ENCODE measurements at regions not wholly inside any gene's neighbourhood (a gene's known extent, or its start where the extent isn't known, plus 50 kb on each side); places are given as distances from the start of the nearest gene placed in this dataset.
A peak's percentile ranks its signal among the peaks of the same experiment; 100 is the strongest.

DNA sequence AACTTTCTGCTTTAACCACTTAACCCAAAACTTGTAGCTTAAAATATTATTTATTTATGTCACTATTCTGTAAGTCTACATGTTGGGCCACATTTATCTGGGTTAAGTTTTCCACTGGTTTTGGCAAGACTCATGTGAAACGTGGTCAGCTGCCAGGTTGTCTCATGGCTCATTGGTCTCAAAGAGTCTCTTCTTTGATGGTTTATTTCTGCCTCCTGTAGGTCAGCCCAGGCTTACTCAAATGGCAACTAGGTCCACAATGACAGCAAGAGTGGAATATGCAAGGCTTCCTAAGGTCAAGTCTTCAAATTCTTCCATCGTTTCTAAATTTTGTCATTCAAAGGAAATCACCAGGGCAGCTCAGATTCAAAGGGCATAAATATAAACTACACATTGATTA, 828.7 kb downstream of the PCDH7 start:
- no peak for DNase-seq

GRCh38 chr4:31549256-31549655, 829.1 kb downstream of the PCDH7 start:
- DNase-seq = no peak

- no peak for DNase-seq
These were observed 837.3 kb downstream of the PCDH7 start for GRCh38 chr4:31557437-31557836.

DNA sequence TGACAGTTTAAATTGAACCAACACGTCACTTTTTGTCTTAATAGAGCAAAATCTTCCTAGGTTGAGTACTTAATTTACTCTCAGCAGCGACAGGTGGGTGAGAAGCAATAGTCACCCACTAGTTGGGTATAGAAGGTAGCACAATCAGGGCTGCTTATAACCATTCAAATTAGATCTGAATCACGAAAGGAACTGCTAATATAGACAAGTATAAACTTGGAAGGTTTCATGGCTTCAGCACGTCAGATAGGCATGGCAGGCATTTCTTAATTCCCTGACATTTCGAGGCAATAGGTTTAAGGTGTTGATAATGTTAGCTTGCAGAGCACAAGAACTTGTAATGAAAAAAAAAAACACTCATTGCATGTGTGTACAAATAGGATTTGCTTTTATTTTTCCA, 853.4 kb downstream of the PCDH7 start:
- no peak for DNase-seq

GRCh38 chr4:31575504-31575903, 855.3 kb downstream of the PCDH7 start:
- DNase-seq = no peak

- no peak for DNase-seq
These were observed 860.7 kb downstream of the PCDH7 start for GRCh38 chr4:31580843-31581242.

DNA sequence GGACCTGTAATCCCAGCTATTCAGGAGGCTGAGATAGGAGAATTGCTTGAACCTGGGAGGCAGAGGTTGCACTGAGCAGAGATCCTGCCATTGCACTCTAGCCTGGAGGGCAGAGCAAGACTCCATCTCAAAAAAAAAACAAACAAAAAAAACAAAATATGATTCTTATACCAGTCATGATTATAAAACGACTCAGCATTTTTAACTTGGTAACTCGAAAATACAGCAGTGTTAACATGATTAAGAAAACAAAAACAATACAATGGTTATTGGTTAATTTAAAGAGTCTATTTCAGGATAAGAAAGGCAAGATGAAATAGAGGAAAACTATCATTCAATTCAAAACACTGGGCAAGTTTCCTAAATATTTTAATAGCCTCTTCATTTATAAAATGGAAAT, 865.3 kb downstream of the PCDH7 start:
- no peak for DNase-seq

GRCh38 chr4:31592293-31592692, 872.1 kb downstream of the PCDH7 start:
- no peak for DNase-seq

DNA sequence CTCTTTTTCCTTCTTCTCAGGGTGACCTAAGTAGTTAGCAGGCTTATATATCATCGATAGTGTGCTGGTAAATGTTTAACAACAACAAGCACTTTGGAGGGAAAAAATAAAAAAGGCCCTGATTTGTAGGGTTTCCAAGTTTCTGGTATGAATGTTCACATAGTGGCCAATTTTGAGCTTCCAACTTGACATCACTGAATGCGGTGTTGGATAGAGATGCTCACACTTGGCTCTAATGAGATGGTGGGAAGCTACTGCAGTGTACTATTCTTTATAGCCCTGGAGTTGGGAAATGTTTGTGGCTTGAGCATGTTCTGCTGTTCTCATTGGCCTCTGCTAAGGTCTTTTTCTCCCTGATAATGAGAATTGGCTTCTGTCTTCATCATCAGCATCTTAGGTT, 875.3 kb downstream of the PCDH7 start:
- DNase-seq = no peak

DNA sequence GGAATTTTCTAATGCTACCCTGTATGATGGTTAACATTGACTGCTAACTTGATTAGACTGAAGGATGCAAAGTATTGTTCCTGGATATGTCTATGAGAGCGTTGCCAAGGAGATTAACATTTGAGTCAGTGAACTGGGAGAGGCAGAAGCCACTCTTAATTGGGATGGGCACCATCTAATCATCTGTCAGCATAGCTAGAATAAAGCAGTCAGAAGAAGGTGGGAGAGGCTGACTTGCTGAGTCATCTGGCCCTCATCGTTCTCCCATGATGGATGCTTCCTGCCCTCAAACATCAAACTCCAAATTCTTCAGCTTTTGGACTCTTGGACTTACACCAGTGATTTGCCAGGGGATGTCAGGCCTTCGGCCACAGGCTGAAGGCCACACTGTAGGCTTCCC, 878.5 kb downstream of the PCDH7 start:
- no peak for DNase-seq

DNA sequence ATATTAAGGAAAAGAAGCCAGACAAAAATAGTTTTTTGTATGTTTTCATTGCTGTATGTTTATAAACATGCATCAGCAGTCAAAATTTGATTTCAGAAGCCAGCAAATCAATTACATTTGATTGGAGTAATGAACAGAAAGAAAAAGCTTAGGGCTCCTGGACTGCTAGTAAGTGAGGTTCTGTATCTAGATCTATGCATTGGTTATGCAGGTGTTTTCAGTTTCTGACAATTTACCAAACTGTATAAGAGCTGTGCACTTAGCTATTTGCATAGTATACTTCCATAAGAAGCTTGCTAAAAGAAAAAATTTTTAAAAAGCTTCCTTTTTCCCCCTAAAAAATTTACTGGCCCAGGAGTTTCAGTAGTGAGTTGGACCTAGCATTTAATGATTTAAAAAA, 881.6 kb downstream of the PCDH7 start:
- DNase-seq = no peak

- DNase-seq = peak; percentile 7
These were observed 893.9 kb downstream of the PCDH7 start for GRCh38 chr4:31613946-31614623.

DNA sequence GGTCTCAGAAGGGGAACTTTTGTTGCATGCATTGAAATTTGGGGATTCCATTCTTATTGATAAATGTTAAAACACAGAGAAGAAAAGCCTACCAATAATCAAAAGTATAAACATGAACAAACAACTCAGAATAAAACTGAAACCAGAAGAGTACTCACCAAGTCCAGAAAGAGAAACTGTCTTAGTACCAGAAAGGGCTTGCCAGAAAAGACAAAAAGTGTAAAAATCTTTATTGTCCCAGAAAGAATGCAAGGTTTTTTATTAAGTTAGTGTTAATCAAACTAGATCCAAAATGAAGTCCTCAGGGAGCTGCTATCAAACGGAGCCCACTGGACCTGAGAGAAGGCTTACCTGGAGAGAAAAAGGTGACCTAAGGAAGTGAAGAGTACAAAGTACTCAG, 897.5 kb downstream of the PCDH7 start:
- DNase-seq = no peak

DNA sequence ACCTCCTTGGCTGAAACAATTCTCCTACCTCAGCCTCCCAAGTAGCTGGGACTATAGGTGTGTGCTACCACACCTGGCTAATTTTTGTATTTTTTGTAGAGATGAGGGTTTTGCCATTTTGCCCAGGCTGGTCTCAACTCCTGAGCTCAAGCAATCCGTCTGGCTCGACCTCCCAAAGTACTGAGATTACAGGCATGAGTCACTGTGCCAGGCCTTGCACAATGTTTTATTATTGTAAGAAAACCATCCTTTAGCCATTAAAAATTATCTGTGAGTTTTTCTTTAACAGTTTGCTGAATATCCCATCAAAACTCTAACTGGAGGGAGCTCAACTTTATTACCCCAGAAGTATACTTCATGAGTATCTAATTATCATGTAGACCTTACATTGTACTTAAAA, 900.3 kb downstream of the PCDH7 start:
- DNase-seq = no peak

DNA sequence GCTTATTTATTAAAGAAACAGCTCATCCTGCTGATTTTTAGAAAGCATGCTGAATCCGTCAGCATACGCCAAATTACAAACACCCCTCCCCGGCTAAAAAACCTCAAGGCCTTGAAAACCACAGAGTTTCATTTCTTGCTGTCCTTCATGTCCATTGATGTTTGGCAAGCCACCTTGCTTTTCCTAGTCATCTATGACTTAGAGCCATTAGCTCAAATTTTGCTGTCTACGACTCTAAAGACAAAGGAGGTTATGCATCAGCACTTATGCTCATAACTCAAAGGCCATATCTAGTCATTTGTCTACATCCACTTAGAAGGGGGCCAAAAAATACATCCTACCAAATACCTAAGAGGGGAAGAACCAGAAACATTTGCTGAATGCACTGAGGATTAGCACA, 925.1 kb downstream of the PCDH7 start:
- DNase-seq = no peak

DNA sequence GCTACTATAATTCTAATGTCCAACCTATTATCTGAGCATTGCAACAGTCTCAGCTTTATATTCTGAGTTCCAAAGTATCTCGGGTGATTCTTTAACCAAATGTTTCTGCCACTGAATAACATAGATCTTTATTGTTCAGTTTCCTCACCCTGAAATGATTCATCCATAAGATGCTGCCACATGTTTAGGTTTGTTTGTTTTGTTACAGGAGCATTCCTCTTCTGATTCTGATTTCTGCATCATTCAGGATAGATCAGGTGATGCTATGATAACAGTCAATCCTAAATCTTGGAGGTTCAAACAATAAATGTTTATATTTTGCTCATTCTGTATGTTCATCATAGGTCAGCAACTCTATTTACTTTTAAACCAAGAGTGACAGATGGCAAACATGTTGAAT, 927.6 kb downstream of the PCDH7 start:
- DNase-seq = no peak

- no peak for DNase-seq
These were observed 929.7 kb downstream of the PCDH7 start for GRCh38 chr4:31649878-31650277.

DNA sequence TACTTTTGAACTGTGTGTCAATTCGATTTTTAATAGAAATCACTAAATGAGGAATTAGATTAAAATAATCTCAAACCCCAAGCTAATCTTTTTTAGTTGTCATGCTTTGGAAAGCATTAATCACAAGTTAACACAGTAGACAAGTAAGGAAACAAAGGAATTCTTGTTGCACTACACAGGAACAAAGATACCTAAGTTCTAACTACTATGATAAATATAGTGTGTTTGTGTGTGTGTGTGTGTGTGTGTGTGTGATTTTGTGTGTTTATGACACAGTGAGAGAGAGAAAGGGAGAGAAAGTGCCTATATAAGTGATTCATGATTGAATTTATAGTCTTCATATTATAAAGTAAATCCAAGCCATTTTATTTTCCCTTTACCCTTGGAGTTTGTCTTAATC, 931.4 kb downstream of the PCDH7 start:
- no peak for DNase-seq

- DNase-seq = no peak
These were observed 935.2 kb downstream of the PCDH7 start for GRCh38 chr4:31655328-31655727.

GRCh38 chr4:31657859-31658570, 937.8 kb downstream of the PCDH7 start:
- DNase-seq = no peak

- no peak for DNase-seq
These were observed 940.7 kb downstream of the PCDH7 start for GRCh38 chr4:31660916-31661315.

- no peak for DNase-seq
These were observed 942.8 kb downstream of the PCDH7 start for GRCh38 chr4:31662951-31663350.

DNA sequence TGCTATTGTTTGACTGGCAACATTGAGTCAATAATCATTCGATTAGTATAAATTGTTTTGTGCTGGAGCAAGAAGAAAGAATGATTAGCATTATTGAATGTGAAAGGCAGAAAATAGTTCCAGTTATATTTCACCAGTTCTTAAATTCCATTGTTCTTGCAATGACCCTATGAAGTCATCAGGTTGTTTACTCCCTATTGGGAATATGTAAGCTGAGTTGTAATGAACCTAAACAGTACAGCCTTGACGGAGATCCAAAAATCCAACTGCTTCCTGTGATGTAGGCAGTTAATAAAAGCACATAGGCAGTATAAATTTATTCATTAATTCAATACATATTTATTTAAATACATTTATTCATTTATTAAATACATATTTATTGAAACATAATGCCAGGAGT, 947.5 kb downstream of the PCDH7 start:
- no peak for DNase-seq

DNA sequence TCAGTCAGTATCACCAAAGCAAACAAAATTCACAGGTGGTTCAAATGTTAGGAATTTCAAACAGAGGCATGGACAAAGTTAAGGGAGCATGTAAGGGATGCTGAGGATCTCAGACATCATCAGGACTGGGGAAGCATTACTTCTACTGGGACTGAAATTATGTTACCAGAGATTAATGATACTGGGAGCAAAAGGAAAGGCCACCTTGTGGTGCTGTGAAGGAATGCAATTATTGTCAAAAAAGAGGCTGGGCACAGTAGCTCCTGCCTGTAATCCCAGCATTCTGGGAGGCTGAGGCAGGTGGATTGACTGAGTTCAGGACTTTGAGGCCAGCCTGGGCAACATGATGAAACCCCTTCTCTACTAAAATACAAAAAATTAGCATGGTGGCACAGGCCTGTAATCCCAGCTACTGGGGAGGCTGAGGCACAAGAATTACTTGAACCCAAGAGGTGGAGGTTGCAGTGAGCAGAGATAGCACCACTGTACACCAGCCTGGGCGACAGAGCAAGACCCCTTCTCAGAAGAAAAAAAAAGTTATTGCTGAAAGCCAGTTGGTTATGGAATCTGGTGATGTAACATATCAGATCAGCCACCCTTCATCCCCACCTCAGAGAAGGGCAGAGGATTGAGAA, 954.3 kb downstream of the PCDH7 start:
- no peak for DNase-seq

DNA sequence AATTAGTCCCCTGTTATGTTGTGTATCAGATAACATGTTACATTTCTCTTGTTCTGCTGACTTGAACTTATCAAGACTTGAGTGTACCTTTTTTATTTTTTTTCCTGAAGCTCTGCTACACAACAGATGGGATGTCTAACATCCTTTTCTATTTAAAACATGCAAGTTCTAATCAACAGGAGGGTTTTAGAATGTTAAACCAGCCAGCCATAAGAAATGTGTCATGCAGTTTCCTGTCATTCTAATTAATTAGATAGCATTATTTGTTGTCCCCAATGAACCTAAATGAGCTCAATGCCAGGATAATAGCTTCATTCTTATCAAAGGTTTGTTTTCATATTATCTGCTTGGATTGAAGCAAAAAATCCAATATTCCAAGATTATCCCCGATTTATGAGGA, 958.2 kb downstream of the PCDH7 start:
- no peak for DNase-seq
